Epithelial cell of esophagus (primary cell): ENCODE measurements at regions not wholly inside any gene's neighbourhood (a gene's known extent, or its start where the extent isn't known, plus 50 kb on each side); places are given as distances from the start of the nearest gene placed in this dataset.

Source experiments
- DNase-seq: peaks from one replicate; pipeline ENCODE4 v3.0.0; 2010; ENCODE audit warnings: low read depth
- H3K4me3 ChIP-seq: 2 replicates; pipeline ENCODE4 v1.5.1; 2011; ENCODE audit warnings: mild to moderate bottlenecking, low read length, control low read depth
- TF ChIP-seq, protein P1 (sequence below): IDR thresholded peaks from 2 replicates; pipeline ENCODE4 v1.5.1; 2011; ENCODE audit warnings: low read depth, mild to moderate bottlenecking, low read length, control low read depth, inconsistent platforms; ENCODE audit not compliant: insufficient read depth; ENCODE audit errors: missing control alignments

DNA sequence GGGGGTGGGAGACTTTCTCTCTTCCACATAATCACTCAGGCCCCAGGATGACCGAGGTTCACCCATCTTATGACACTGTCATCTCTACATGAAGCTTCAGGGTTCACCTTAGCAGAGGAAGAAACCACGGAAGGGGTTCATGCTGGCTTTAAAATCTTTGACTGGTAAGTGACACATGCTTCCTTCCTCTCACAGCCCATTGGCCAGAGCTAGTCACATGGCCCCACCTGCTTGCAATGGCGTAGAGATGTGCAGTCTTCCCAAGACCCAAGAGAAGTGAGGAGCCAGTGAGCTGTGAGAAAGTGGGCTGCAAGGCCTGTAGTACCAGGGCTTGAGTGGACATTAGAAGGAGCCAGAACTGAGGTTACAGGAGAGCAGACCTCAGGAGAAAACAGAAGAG is 180.3 kb downstream of the AXIN2 start:
- TF ChIP-seq, protein P1, sequence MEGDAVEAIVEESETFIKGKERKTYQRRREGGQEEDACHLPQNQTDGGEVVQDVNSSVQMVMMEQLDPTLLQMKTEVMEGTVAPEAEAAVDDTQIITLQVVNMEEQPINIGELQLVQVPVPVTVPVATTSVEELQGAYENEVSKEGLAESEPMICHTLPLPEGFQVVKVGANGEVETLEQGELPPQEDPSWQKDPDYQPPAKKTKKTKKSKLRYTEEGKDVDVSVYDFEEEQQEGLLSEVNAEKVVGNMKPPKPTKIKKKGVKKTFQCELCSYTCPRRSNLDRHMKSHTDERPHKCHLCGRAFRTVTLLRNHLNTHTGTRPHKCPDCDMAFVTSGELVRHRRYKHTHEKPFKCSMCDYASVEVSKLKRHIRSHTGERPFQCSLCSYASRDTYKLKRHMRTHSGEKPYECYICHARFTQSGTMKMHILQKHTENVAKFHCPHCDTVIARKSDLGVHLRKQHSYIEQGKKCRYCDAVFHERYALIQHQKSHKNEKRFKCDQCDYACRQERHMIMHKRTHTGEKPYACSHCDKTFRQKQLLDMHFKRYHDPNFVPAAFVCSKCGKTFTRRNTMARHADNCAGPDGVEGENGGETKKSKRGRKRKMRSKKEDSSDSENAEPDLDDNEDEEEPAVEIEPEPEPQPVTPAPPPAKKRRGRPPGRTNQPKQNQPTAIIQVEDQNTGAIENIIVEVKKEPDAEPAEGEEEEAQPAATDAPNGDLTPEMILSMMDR = no peak
- H3K4me3 ChIP-seq = no peak overlapping the region
- no peak for DNase-seq

DNA sequence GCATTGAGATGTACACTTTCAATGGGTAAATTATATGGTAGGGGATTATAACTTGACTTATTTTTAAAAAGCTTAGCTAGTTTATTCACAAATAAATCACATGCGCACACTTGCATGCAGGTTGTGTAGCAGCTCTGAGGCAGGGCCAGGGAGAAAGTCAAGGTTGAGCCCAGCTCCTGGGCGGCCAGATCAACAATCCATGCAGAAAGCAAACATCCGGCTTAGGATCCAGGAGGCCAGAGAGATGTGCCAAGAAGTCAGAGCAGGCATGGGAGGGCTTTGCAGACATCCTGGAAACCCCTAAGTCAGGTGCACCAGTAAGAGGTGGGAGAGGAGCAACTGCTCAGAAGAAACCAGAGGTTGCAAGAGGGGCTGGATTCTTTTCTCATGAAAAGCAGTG is 186.5 kb downstream of the AXIN2 start:
- H3K4me3 ChIP-seq = no peak overlapping the region
- TF ChIP-seq, protein P1 = no peak
- DNase-seq = no peak

DNA sequence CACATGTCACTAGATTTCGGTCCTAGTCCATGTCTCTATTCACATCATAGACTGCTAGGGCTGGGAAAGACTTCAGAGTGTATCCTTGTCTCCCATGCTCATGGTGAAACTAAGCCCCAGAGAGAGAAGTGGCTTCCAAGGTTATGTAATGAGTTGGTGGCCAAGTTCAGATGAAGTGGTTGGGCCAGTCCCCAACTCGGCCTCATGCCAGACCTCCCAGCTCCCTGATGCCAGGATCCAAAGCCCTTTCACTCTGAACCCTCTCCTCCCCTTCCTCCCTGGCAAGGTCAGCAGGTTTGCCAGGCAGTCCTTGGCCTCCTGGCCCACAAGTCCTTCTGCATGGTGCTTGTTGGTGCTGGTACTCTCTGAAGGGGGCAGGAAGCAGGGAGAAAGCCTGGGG is 189.7 kb downstream of the AXIN2 start:
- DNase-seq = no peak
- no peak overlapping the region for H3K4me3 ChIP-seq
- TF ChIP-seq, protein P1 = no peak

DNA sequence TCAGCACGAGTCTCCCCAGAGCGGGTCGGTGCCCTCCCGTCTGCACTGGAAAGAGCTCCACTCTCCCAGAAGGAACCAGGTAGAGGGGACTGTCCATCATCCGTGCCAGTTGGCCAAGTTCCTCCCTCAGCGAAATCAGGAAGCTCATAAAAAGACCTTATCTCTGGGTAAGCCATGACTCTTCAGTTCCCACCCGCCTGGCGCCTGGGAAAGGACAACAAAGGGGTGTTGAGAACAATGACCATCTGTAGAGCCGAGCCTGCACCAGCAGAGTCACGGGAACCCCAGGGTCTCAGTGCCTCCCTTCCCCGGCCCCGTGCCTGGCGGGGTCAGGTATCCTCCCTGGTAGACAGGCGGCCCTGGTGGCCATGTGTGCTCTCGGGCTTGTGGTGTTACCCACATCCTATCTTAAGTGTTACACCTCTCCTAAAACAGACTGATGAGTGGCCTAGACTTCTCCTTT is 190.7 kb downstream of the AXIN2 start:
- no peak overlapping the region for H3K4me3 ChIP-seq
- no peak for DNase-seq
- TF ChIP-seq, protein P1 = no peak

DNA sequence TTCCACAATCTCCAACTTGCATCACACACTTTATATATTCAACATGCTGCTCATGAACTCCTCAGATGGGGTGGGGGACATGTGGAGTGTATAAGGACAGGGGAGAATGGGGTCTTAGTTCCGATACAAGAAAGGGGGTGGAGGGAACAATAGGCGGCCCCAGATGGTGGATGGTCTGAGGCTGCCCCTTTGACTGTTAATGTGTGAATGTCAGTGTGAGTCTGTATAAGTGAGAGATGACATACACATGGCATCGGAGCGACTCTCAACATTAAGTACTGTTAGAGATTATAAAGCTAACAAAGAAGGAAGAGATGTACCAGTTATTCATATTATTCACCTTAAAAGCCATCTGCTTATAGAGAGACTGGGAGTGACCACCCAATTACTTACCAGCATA is 193.1 kb downstream of the AXIN2 start:
- DNase-seq = no peak
- TF ChIP-seq, protein P1 = no peak
- no peak overlapping the region for H3K4me3 ChIP-seq

DNA sequence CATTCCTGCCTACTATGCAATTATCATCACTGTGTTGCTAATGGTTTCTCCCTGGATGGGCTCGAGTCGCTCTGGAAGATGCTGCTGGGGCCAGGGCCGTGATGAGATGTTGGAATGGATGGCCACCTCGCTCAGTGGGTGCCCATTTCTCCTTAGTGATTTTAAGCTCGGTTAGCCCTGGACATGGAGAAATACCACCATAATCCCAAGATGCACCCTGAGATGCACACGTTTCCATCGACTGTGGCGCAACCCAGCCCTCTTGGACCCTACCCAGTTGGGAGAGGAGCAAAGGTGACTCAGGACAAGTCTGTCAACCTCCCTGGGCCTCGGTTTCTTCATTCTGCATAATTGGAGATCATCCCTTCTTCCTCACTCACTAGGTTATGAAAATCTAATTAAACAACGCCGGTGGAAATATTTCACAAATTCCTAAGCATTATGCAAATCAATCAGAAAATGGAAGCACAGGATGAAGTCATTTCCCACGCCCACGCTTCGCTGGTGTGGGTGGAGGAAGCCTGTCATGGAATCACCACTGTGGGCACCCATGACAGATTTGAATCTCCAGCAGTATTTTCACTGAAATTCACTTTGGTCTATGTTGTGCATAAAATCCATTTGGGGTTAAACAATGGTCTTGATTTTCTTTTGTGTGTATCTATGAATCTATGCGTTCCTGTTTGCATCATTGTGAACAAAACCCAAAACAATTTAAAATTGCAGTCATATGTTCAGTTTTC is 195.2 kb downstream of the AXIN2 start:
- DNase-seq = no peak
- TF ChIP-seq, protein P1 = no peak
- H3K4me3 ChIP-seq = no peak overlapping the region

DNA sequence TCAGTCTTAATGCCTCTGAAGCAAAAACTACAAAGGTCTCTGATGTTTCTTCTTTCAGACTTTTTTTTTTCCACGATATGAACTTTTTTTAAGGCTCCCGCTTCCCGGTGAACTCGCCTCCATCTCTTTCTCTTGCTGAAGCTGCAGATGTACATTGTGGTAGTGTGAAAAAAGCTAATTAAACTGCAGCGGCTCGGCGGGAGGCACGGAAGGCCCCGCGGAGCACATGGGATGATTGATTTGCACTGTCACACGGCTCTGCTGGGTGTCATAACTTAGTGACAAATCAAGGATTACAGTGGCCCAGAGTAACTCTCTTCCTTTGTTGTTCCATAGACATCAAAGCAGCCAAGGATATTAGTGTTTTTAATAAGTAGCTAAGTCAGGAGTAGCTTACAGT is 196.3 kb downstream of the AXIN2 start:
- DNase-seq = no peak
- TF ChIP-seq, protein P1 = no peak
- H3K4me3 ChIP-seq = no peak overlapping the region
